ENCODE measurements at regions not wholly inside any gene's neighbourhood (a gene's known extent, or its start where the extent isn't known, plus 50 kb on each side); places are given as distances from the start of the nearest gene placed in this dataset.

DNA sequence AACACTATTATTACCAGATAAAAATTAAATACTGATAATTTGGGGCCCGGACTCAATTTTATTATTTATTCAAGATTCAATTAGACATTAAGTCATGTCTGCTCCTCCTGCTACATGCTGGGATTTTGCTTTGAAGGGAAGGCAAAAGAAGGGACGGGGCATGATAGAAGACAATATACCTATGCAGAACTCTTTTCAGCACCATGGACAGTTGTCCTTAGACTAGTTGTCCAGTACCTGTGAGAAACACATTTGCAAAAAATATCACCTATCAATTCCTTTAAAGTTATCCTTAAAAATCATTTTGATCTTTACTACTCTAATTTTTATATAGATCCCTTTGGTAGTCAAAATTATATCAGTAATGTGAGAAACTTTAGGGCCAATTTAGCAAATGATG, 100.2 kb upstream of the SULT1C3 start:
- no peaks in the 10 kb centered on the region for H4K20me1 ChIP-seq (ENCODE audit: low read depth, low read length)
- no peak overlapping the region for H3K4me2 ChIP-seq (ENCODE audit: low read depth, low read length, poor library complexity, severe bottlenecking)
- H3K27me3 ChIP-seq (ENCODE audit: low read length) = no peaks in the 10 kb centered on the region
- H3K9me3 ChIP-seq (ENCODE audit: insufficient read depth, low read length) = no peaks in the 10 kb centered on the region
- TF ChIP-seq EZH2phosphoT487 (conservative IDR thresholded peaks at IDR 0.05; ENCODE audit: low read length) = no peak
- TF ChIP-seq, protein P1, sequence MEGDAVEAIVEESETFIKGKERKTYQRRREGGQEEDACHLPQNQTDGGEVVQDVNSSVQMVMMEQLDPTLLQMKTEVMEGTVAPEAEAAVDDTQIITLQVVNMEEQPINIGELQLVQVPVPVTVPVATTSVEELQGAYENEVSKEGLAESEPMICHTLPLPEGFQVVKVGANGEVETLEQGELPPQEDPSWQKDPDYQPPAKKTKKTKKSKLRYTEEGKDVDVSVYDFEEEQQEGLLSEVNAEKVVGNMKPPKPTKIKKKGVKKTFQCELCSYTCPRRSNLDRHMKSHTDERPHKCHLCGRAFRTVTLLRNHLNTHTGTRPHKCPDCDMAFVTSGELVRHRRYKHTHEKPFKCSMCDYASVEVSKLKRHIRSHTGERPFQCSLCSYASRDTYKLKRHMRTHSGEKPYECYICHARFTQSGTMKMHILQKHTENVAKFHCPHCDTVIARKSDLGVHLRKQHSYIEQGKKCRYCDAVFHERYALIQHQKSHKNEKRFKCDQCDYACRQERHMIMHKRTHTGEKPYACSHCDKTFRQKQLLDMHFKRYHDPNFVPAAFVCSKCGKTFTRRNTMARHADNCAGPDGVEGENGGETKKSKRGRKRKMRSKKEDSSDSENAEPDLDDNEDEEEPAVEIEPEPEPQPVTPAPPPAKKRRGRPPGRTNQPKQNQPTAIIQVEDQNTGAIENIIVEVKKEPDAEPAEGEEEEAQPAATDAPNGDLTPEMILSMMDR (IDR thresholded peaks at IDR 0.05; ENCODE audit: insufficient read depth, low read length, poor library complexity, severe bottlenecking) = no peak
- H3K36me3 ChIP-seq (ENCODE audit: low read length) = no peaks in the 10 kb centered on the region
- no peaks in the 10 kb centered on the region; the same call in 1 of the 2 replicates for H3K9me2 ChIP-seq (replicated peaks; ENCODE audit: insufficient read depth, low read length)
- H3K79me2 ChIP-seq (ENCODE audit: insufficient read depth, low read length) = no peaks in the 10 kb centered on the region
- no peak overlapping the region for H2AFZ ChIP-seq (ENCODE audit: low read depth, low read length, severe bottlenecking)
- no peak overlapping the region for H3K4me3 ChIP-seq (ENCODE audit: insufficient read depth, low read length, poor library complexity, severe bottlenecking)
- H3K27ac ChIP-seq (ENCODE audit: low read depth, low read length) = no peak overlapping the region
- no peak overlapping the region for H3K9ac ChIP-seq (ENCODE audit: low read length)
- no peaks in the 10 kb centered on the region for H3F3A ChIP-seq (ENCODE audit: insufficient read depth)

DNA sequence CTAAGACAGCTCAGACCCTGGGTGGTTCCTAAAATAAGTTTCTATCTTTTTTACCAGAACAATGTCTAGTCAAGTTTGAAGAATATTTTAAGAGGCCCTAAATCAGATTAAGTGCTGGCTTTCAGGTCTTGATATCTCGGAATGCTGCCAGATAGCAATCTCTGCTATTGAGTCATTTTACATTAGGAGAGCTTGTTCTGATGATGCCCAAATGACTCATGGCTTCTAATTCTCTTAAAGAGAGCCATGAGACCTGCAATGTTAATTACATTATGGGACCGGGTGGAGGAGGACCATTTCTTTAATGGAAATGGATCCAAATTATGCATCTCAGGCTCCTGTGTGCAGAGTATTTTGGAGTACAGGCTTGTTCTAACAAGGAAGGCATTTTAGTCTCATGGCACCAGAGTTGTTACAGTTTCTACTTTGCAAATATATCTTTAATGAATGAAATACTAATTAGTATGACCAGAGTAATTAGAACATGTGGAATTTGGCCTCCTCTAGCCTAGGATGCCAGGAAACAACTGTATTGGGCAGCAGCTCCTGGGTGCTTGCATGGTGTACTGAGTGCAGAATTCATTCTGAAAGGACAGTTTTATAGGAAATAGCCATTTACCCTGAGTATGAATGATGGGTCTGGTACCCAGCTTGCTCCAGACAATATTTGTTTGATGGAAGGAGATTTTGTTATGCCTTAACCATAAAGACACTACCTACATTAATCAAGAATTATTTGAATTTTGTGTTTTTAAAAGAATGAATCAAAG, 94.0 kb upstream of the SULT1C3 start:
- Histone ChIP-seq H3K36me3 (ENCODE audit: low read length) (no peaks in the 10 kb centered on the region), H3K27me3 (ENCODE audit: low read length) (no peaks in the 10 kb centered on the region), H3K9me2 (replicated peaks; ENCODE audit: insufficient read depth, low read length) (no peaks in the 10 kb centered on the region), H3K9me3 (ENCODE audit: insufficient read depth, low read length) (no peaks in the 10 kb centered on the region), H3K4me2 (ENCODE audit: low read depth, low read length, poor library complexity, severe bottlenecking) (no peak overlapping the region), H3K9ac (ENCODE audit: low read length) (no peak overlapping the region), H4K20me1 (ENCODE audit: low read depth, low read length) (no peaks in the 10 kb centered on the region), H2AFZ (ENCODE audit: low read depth, low read length, severe bottlenecking) (no peak overlapping the region), H3F3A (ENCODE audit: insufficient read depth) (no peaks in the 10 kb centered on the region), H3K79me2 (ENCODE audit: insufficient read depth, low read length) (no peaks in the 10 kb centered on the region), H3K27ac (ENCODE audit: low read depth, low read length) (no peak overlapping the region), H3K4me3 (ENCODE audit: insufficient read depth, low read length, poor library complexity, severe bottlenecking) (no peak overlapping the region)
- TF ChIP-seq, protein P1 (IDR thresholded peaks at IDR 0.05; ENCODE audit: insufficient read depth, low read length, poor library complexity, severe bottlenecking) = no peak
- no peak for TF ChIP-seq EZH2phosphoT487 (conservative IDR thresholded peaks at IDR 0.05; ENCODE audit: low read length)

DNA sequence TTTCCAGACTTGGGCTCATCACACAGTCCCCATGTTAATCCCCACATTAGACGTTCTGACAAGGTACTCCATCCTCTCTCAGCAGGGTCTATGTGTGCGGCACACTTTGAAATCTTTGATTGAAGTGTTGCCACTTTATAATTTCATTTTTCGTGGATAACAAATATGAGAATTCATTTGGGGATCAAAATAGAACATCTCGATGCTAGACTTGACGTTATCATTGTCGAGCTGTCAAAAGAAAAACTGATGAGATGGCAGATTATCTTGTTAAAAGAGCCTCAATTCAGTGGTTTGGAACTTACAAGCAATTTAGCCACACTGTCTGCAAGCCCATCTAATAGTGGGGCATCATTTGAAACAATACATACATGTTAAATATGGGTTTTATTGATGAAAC, 91.2 kb upstream of the SULT1C3 start:
- Histone ChIP-seq H3K36me3 (ENCODE audit: low read length) (no peaks in the 10 kb centered on the region), H3K27ac (ENCODE audit: low read depth, low read length) (no peak overlapping the region), H3F3A (ENCODE audit: insufficient read depth) (no peaks in the 10 kb centered on the region), H3K4me3 (ENCODE audit: insufficient read depth, low read length, poor library complexity, severe bottlenecking) (no peak overlapping the region), H4K20me1 (ENCODE audit: low read depth, low read length) (no peaks in the 10 kb centered on the region), H3K9me3 (ENCODE audit: insufficient read depth, low read length) (no peaks in the 10 kb centered on the region), H3K4me2 (ENCODE audit: low read depth, low read length, poor library complexity, severe bottlenecking) (no peak overlapping the region), H3K79me2 (ENCODE audit: insufficient read depth, low read length) (no peaks in the 10 kb centered on the region), H3K9me2 (replicated peaks; ENCODE audit: insufficient read depth, low read length) (no peaks in the 10 kb centered on the region), H2AFZ (ENCODE audit: low read depth, low read length, severe bottlenecking) (no peak overlapping the region), H3K27me3 (ENCODE audit: low read length) (no peaks in the 10 kb centered on the region), H3K9ac (ENCODE audit: low read length) (no peak overlapping the region)
- TF ChIP-seq, protein P1 (IDR thresholded peaks at IDR 0.05; ENCODE audit: insufficient read depth, low read length, poor library complexity, severe bottlenecking) = no peak
- no peak for TF ChIP-seq EZH2phosphoT487 (conservative IDR thresholded peaks at IDR 0.05; ENCODE audit: low read length)

Measured in SU-DHL-6 (cell line).